Activated T-cell treated with anti-CD3 and anti-CD28 coated beads, Interleukin-2, amount 50 U/mL, for 72 hours (primary cell): ENCODE measurements at regions not wholly inside any gene's neighbourhood (a gene's known extent, or its start where the extent isn't known, plus 50 kb on each side); places are given as distances from the start of the nearest gene placed in this dataset.
A peak's percentile ranks its signal among the peaks of the same experiment; 100 is the strongest.

Source experiments
- ATAC-seq, 2 donors: fragments of 150-1000 bp; cut with Tn5 transposase; replicated peaks in 1 of 2; 2 replicates each; pipeline ENCODE4 v1.10.0; 2021; ENCODE audit warnings: moderate library complexity in 2 of 2, mild to moderate bottlenecking in 1 of 2
- DNase-seq, 2 donors: peaks; one replicate each; pipeline ENCODE4 v3.0.0; 2021 to 2022; ENCODE audit warnings: mixed read lengths in 1 of 2
- H3K27ac Mint-ChIP-seq: one replicate; pipeline ENCODE4 v1.8.0; 2022; ENCODE audit warnings: mild to moderate bottlenecking, moderate library complexity, mixed read lengths
- H3K27me3 Mint-ChIP-seq: one replicate; pipeline ENCODE4 v1.8.0; 2022; ENCODE audit warnings: low read depth, mixed read lengths
- H3K36me3 Mint-ChIP-seq, 2 donors: one replicate each; pipeline ENCODE4 v1.8.0; 2022; ENCODE audit warnings: mixed read lengths in 2 of 2, mild to moderate bottlenecking in 1 of 2; ENCODE audit not compliant: insufficient read depth in 2 of 2
- H3K4me1 Mint-ChIP-seq: one replicate; pipeline ENCODE4 v1.8.0; 2022; ENCODE audit warnings: low read depth, mixed read lengths
- H3K4me3 Mint-ChIP-seq, 2 donors: one replicate each; pipeline ENCODE4 v1.8.0; 2022; ENCODE audit warnings: mild to moderate bottlenecking in 2 of 2, mixed read lengths in 2 of 2, moderate library complexity in 2 of 2
- H3K9me3 Mint-ChIP-seq, 2 donors: one replicate each; pipeline ENCODE4 v1.8.0; 2022; ENCODE audit warnings: mixed read lengths in 2 of 2

DNA sequence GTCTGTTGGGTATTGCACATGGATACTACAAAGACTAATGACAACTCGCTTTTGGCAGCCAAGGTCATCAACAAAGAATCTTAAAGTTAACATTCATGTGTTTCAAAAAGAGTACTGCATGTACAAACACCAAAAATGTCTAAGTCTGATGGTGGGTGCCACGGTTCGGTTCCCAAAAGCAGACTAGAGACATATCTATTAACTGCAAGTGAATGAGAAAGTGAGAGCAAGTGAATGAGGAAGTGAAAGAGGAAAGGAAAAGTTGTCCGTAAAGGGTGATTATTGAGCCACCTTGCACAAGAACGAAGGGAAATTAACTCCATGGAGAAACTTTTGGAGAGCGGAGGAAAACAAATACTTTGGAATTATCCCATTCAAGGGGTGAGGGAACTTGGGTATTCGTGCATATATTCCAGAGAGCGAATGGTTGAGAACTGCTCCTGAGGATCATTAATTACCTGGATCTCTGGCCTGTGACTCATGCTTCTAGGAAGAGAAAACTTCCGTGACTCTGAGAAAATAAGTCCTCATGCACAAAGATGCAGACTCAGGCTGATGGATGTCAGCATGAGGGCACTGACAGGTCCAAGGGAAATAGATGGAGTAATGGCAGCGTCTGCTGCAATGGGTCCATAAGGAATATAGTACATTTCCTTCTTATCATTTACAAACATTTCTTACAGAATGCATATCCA lies 336.5 kb upstream of the TGFBR2 start:
- Mint-ChIP-seq H3K36me3 (peaks cover 2 to 3% of the 10 kb centered on the region in 2 donors), H3K27me3 (no peaks in the 10 kb centered on the region), H3K4me3 (no peak overlapping the region), H3K4me1 (no peaks in the 10 kb centered on the region), H3K9me3 (peaks cover 1 to 4% of the 10 kb centered on the region in 2 donors), H3K27ac (no peak overlapping the region)
- ATAC-seq (no peak), DNase-seq (no peak)

DNA sequence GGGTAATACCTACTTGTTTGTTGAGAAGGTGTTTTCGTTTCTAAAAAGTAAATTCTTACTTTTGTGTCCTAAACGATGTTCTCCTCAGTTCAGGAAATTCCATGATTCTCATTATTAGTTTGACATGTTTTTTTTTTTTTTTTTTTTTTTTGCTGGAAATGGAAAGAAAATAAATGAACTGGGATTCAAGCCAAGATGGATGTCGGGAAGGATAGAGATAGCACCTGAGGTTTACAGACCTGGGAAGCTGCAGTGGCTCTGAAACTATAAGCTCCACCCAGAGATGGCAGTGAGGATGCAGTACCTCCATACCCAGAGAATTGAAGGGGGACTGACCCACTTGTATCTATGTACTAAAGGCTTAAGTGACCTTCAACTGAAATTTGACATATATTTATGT lies 334.6 kb upstream of the TGFBR2 start:
- no peaks in the 10 kb centered on the region for H3K27me3 Mint-ChIP-seq
- no peak overlapping the region for H3K4me3 Mint-ChIP-seq
- no peak overlapping the region for H3K27ac Mint-ChIP-seq
- no peaks in the 10 kb centered on the region for H3K36me3 Mint-ChIP-seq
- H3K9me3 Mint-ChIP-seq = peaks cover 0 to 1% of the 10 kb centered on the region in 2 donors
- no peaks in the 10 kb centered on the region for H3K4me1 Mint-ChIP-seq
- no peak for ATAC-seq
- no peak for DNase-seq

DNA sequence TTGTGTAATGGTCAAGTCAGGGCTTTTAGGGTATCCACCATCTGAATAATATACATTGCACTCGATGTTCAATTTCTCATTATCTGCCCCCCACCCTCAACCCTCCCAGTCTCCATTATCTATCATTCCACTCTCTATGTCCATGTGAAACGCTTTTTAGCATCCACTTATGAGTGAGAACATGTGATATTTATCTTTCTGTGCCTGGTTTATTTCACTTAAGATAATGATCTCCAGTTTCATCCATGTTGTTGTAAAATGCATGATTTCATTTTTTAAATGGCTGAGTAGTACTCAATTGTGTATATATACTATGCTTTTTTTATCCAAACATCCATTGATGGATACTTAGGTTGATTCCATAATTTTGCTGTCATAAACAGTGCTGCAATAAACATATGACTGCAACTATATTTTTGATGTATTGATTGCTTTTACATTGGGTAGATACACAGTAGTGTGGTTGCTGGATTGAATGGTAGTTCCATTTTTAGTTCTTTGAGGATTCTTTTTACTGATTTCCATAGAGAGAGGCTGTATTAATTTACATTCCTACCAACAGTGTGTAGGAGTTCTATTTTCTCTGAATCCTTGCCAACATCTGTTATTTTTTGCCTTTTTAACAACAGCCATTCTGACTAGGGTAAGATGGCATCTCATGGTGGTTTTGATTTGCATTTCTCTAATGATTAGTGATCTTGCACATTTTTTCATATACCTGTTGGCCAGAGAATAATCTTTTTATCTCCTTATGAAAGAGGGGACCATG lies 332.9 kb upstream of the TGFBR2 start:
- Mint-ChIP-seq H3K27ac (no peak overlapping the region), H3K4me3 (no peak overlapping the region), H3K9me3 (peaks cover 4% of the 10 kb centered on the region in 2 donors), H3K4me1 (no peaks in the 10 kb centered on the region), H3K27me3 (no peaks in the 10 kb centered on the region), H3K36me3 (peaks cover 0 to 7% of the 10 kb centered on the region in 2 donors)
- no peak for ATAC-seq
- no peak for DNase-seq

DNA sequence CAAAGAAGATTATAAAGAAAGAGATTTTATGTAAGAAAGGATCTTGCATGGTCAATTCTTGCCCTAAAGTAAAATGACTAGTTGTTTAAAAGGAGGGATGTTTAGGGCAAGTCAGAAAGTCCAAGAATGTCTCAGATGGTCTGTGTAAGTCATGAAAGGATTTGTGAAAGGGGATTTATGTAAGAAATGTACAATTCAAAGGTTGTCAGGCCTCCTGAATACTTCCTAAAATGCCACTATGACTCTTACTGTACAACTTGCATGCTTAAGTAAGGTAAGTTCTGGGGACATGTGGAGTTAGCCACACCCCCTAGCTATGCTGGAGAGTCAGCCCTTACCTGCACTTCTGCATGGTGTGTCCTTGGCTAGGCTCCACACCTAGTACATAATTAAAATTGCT lies 328.9 kb upstream of the TGFBR2 start:
- Mint-ChIP-seq H3K9me3 (peaks cover 4 to 6% of the 10 kb centered on the region in 2 donors), H3K27me3 (no peaks in the 10 kb centered on the region), H3K4me1 (no peaks in the 10 kb centered on the region), H3K27ac (no peak overlapping the region), H3K4me3 (no peak overlapping the region), H3K36me3 (peaks cover 0 to 13% of the 10 kb centered on the region in 2 donors)
- ATAC-seq (no peak), DNase-seq (no peak)

DNA sequence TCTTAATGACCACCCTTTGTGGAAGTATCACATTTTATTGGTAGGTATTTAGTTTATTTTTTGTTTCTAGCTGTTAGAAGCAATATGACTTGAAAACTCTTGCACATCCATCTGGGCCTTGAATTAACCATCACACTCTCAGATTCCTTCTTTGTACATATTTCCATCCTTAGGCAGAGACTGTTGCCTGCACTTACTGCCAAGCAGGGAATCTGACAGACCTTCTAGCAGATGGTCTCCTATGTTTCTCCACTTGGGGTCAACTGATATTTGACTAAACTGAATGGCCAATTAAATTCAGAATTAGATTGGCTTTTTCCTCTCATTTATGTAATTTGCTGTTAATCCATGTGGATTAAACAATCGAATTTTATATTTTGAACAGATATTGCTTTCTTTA lies 324.9 kb upstream of the TGFBR2 start:
- Mint-ChIP-seq H3K27me3 (no peaks in the 10 kb centered on the region), H3K4me3 (no peak overlapping the region), H3K36me3 (peaks cover 0 to 13% of the 10 kb centered on the region in 2 donors), H3K4me1 (peaks cover 16% of the 10 kb centered on the region), H3K9me3 (peaks cover 4 to 5% of the 10 kb centered on the region in 2 donors), H3K27ac (no peak overlapping the region)
- ATAC-seq = no peak
- DNase-seq = no peak

DNA sequence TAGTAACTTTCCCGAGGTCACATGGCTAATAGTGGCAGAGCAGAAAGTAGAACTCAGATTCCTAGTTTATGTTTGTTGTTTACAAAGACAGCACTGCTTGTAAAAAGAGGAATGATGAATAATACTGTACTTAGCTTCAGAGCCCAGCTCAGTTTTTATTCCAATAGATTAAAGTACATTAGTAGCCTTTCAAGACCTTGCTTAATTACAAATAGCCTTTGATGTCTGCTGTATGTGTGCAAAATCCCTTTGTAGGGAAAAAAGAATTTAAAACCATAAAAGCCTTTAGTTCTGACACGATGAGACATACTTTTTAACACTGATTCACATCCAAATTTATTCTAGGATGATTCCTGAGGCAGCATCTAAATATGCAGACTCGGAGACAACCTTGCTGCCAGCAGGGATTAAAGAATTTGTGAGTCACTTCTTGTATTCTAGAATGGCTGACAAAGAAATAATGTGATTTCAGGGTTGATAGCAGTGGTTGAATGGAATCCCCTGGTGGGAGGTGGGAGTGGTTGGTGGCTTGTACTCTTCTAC lies 324.2 kb upstream of the TGFBR2 start:
- Mint-ChIP-seq H3K27me3 (no peaks in the 10 kb centered on the region), H3K9me3 (peaks cover 4 to 5% of the 10 kb centered on the region in 2 donors), H3K36me3 (peaks cover 0 to 13% of the 10 kb centered on the region in 2 donors), H3K4me1 (peaks cover 23% of the 10 kb centered on the region), H3K27ac (no peak overlapping the region), H3K4me3 (no peak overlapping the region)
- ATAC-seq (no peak), DNase-seq (no peak)

DNA sequence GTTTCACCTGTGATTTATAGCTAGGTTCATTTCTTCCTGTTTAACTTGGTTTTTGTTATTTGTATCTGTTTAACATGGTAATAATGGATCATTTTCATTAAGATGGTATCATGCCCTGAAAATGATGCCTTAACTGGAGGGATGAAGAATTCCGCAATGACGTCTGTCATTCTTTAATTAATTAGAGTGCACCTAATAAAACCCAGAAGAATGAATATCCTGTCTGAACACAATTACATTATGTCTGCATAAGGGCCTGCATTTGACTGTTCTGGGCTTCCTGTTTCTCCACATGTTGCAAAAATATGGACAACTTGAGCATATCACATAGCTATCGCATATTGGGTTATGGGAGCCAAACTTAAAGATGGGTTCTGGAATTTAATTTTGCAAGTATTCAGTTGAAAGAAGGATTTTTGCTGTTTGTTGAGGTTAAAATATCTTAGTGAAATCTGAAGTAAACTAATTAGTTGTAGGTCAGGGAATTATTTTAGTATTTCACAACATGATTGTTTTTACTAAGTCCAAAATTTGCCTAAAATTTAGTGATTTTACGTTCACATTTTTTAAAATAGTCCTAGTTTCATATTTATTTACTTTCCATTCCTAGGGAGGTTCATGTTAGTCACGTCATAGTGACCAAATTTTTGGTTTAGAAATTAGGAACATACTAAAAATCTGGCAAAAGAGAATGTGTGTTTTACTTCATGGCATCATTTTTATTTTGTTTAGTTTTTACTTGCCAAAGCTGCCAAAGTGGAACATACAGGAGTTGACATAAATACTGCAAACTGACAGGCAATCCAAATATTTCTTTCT lies 321.0 kb upstream of the TGFBR2 start:
- peaks cover 0 to 3% of the 10 kb centered on the region in 2 donors for H3K36me3 Mint-ChIP-seq
- DNase-seq = no peak
- peaks cover 39% of the 10 kb centered on the region for H3K4me1 Mint-ChIP-seq
- peaks cover 0 to 2% of the 10 kb centered on the region in 2 donors for H3K9me3 Mint-ChIP-seq
- H3K27me3 Mint-ChIP-seq = no peaks in the 10 kb centered on the region
- no peak for ATAC-seq
- no peak overlapping the region for H3K27ac Mint-ChIP-seq
- peak overlapping the region in 1 of 2 donors; percentile 29 for H3K4me3 Mint-ChIP-seq

DNA sequence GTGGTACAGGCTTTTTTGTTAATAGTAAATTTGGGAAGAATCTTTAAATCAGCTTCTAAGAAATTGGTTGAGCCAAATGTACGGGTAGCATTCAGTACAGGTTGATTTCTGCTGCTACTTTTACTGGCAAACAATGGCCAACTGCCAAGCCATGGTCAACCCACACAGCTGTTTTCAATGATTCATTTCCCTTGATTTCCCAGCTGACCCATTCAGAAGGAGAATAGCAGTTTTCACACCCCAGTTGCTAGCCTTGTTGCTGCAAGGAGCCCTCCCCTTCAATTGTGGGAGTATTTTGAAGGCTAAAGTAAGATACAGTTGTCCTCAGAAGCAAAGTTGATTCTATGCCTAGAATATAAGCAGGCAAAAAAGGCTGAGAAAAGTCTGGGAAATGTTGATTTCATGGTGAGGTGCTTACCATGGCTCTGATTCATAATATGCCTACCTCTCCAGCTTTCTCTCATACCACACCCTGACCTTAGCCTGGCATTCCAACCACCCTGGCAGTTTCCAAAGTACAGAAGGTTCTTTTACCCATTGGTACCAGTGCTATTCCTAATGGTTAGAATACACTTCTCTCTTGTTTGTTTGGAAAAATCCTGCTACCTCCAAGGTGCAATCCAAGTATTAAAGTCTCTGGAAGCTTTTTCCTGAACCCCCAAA lies 320.3 kb upstream of the TGFBR2 start:
- H3K27ac Mint-ChIP-seq = no peak overlapping the region
- H3K9me3 Mint-ChIP-seq = peaks cover 0 to 2% of the 10 kb centered on the region in 2 donors
- ATAC-seq (peak; percentile 85 to 88), DNase-seq (peak; percentile 52 to 64)
- peaks cover 0 to 3% of the 10 kb centered on the region in 2 donors for H3K36me3 Mint-ChIP-seq
- H3K27me3 Mint-ChIP-seq = no peaks in the 10 kb centered on the region
- H3K4me1 Mint-ChIP-seq = peaks cover 39% of the 10 kb centered on the region
- peak overlapping the region in 1 of 2 donors; percentile 29 for H3K4me3 Mint-ChIP-seq

DNA sequence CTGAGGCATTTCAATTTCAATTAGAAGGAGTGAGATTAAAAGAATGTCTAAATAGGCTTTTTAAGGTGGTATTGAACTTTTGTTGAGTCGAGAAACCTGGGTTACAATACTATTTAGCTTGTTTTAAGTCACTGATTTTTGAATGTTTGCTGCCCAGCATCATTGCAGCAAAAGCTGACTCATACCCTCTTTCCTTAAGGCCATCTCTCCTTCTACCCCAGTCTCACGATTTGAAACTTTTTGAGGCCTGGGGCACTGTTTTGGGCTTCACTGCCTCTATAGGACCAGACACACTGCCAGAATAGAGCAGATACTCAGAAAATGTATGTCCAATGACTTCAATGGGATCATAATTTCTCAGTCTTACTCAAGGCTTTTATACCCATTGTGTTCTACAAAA lies 319.6 kb upstream of the TGFBR2 start:
- Mint-ChIP-seq H3K4me3 (no peak overlapping the region), H3K36me3 (no peaks in the 10 kb centered on the region), H3K4me1 (peaks cover 44% of the 10 kb centered on the region), H3K9me3 (no peaks in the 10 kb centered on the region), H3K27me3 (no peaks in the 10 kb centered on the region), H3K27ac (no peak overlapping the region)
- ATAC-seq (peak in 1 of 2 donors; percentile 18), DNase-seq (no peak)

DNA sequence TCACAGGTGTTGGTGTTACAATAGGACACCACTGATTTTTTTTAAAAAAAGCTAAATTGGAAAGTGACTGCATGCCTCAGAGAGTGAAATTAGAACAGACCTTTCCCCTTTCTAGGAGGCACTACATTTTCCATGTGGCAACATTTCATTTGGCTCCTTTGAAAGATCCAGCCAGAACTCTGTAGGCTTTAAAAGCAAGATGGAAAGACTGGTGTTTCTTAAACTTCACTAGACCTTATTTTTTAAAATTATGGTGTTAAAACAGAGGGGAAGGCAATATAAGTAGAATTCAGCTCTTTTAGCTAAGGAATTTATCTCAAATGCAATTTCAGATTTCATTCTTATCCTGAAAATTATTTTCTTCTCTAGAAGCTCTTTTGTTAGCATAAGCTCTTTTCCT lies 317.6 kb upstream of the TGFBR2 start:
- H3K4me1 Mint-ChIP-seq = peaks cover 55% of the 10 kb centered on the region
- no peak overlapping the region for H3K4me3 Mint-ChIP-seq
- no peaks in the 10 kb centered on the region for H3K9me3 Mint-ChIP-seq
- no peaks in the 10 kb centered on the region for H3K27me3 Mint-ChIP-seq
- peaks cover 0 to 2% of the 10 kb centered on the region in 2 donors for H3K36me3 Mint-ChIP-seq
- no peak for DNase-seq
- no peak for ATAC-seq
- no peak overlapping the region for H3K27ac Mint-ChIP-seq

DNA sequence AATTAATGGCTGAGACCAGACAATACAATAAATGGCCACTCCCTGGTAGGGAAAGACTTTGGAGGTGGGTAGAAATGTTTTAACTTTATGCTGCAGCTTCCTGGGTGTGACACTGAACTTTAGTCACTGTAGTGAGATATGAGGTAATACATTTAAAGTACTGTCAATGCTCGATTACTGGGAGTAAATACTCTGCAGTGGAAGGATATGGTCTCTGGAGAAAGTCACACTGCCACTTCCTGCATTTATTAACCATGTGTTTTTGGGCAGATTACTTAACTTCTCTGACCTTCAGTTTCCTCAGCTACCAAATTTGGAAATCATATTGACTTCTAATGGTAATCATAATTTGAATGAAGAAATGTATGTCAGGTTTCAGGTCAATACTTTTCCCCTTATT lies 317.1 kb upstream of the TGFBR2 start:
- Mint-ChIP-seq H3K9me3 (no peaks in the 10 kb centered on the region), H3K36me3 (peaks cover 0 to 2% of the 10 kb centered on the region in 2 donors), H3K4me1 (peaks cover 55% of the 10 kb centered on the region), H3K27me3 (no peaks in the 10 kb centered on the region), H3K4me3 (no peak overlapping the region), H3K27ac (no peak overlapping the region)
- no peak for DNase-seq
- ATAC-seq = no peak

DNA sequence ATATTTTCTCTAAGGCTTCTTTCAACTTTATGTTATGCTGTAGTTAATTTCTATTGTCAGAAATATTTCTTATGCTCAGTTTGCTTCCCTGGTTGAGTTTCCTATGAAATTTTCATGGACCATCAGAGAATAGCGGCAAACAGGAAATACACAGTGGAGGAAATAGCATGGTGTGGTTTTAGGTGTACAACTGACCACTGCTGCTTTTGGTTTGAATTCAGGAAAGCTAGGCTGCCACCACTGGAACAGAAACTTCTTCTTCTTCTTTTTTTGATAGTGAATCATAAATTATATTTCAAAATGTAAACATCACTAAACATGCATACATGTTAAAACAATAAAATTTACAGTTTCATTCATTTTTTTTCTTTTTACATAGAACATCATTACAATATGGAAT lies 316.6 kb upstream of the TGFBR2 start:
- no peak overlapping the region for H3K4me3 Mint-ChIP-seq
- peaks cover 0 to 2% of the 10 kb centered on the region in 2 donors for H3K36me3 Mint-ChIP-seq
- no peaks in the 10 kb centered on the region for H3K27me3 Mint-ChIP-seq
- ATAC-seq (no peak), DNase-seq (no peak)
- no peak overlapping the region for H3K27ac Mint-ChIP-seq
- no peaks in the 10 kb centered on the region for H3K9me3 Mint-ChIP-seq
- H3K4me1 Mint-ChIP-seq = peaks cover 55% of the 10 kb centered on the region
